ENCODE measurements at regions not wholly inside any gene's neighbourhood (a gene's known extent, or its start where the extent isn't known, plus 50 kb on each side); places are given as distances from the start of the nearest gene placed in this dataset.

DNA sequence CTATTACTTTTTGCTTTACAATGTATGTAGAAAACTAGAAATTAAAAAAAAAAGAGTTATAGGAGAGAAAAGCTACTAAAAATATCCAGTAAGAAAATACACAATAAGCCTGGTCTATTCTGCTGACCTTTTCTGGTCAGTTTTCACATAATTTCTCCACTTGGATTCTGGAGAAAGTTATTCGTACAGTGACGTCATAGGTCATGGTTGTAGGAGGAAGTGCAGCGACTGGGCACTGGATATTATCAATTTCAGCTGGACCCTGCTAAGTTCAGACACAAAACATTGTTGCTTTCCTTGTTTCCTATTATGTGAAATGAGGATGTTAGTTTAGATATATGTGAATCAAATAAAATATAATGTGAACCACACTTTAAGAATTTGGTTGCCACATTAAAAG is 201.2 kb downstream of the MTRR start:
- TF ChIP-seq, protein P1, sequence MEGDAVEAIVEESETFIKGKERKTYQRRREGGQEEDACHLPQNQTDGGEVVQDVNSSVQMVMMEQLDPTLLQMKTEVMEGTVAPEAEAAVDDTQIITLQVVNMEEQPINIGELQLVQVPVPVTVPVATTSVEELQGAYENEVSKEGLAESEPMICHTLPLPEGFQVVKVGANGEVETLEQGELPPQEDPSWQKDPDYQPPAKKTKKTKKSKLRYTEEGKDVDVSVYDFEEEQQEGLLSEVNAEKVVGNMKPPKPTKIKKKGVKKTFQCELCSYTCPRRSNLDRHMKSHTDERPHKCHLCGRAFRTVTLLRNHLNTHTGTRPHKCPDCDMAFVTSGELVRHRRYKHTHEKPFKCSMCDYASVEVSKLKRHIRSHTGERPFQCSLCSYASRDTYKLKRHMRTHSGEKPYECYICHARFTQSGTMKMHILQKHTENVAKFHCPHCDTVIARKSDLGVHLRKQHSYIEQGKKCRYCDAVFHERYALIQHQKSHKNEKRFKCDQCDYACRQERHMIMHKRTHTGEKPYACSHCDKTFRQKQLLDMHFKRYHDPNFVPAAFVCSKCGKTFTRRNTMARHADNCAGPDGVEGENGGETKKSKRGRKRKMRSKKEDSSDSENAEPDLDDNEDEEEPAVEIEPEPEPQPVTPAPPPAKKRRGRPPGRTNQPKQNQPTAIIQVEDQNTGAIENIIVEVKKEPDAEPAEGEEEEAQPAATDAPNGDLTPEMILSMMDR (IDR thresholded peaks at IDR 0.05; ENCODE audit: insufficient read depth, low read length, poor library complexity, severe bottlenecking): no peak
- TF ChIP-seq EZH2phosphoT487 (conservative IDR thresholded peaks at IDR 0.05; ENCODE audit: low read length): no peak
